ENCODE measurements at regions not wholly inside any gene's neighbourhood (a gene's known extent, or its start where the extent isn't known, plus 50 kb on each side); places are given as distances from the start of the nearest gene placed in this dataset.
A peak's percentile ranks its signal among the peaks of the same experiment; 100 is the strongest.

DNA sequence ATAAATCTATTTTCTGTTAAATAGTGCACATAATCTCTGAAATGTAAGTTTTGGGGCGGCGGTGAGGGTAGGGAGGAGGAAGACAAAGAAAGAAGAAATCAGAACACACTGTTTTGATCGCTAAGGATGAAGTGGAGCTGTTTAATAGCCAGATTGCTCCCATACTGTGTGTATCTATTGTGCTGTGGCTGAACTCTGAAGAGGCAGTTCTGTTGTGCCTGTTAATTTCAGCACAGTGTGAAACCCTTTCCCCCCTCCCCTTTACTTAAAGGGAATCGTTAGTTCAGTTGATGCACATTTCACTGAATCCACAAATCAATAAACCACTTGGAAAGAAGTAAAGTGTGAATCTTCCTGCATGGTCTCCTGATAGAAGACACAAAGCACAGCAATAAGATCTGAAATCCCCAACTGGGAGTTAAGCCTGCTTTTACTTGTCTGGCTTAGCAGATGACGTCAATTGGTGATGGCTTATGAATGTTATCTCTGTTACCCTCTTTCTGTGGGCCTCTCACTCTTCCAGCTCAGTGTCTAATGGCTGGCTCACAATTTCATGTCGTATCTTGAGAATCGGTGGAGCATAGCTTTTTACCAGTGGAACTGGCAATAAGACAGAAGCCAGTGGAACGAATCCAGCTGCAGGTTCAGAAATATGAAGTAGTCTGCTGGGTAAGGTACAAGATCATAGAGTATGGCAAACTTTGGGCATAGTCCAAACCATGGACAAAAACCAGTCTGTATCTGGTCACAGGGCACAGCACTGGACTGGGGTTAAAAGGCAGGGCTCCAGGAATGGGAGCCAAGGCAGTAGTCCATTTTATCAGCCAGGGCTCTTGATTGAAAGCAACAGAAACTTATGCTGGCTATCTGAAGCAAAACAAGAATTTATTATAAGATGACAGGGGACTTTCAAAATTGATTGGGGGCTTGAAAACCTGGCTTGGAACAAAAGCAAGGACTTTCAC lies 413.5 kb upstream of the SEL1L start:
- TF ChIP-seq, protein P1, sequence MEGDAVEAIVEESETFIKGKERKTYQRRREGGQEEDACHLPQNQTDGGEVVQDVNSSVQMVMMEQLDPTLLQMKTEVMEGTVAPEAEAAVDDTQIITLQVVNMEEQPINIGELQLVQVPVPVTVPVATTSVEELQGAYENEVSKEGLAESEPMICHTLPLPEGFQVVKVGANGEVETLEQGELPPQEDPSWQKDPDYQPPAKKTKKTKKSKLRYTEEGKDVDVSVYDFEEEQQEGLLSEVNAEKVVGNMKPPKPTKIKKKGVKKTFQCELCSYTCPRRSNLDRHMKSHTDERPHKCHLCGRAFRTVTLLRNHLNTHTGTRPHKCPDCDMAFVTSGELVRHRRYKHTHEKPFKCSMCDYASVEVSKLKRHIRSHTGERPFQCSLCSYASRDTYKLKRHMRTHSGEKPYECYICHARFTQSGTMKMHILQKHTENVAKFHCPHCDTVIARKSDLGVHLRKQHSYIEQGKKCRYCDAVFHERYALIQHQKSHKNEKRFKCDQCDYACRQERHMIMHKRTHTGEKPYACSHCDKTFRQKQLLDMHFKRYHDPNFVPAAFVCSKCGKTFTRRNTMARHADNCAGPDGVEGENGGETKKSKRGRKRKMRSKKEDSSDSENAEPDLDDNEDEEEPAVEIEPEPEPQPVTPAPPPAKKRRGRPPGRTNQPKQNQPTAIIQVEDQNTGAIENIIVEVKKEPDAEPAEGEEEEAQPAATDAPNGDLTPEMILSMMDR (IDR thresholded peaks at IDR 0.05) = no peak
- no peak for TF ChIP-seq POLR2A (IDR thresholded peaks at IDR 0.05)
- Histone ChIP-seq H3K27me3 (no peaks in the 10 kb centered on the region), H3K36me3 (no peaks in the 10 kb centered on the region), H3K4me1 (no peaks in the 10 kb centered on the region), H3K9me3 (no peaks in the 10 kb centered on the region), H3K27ac (no peak overlapping the region), H3K4me3 (no peak overlapping the region)
- peak; percentile 51 to 89 (median 59) for ATAC-seq
- intact Hi-C loops (cut with DNase I) = no loop called here
- DNase-seq = peak in 1 of 5 donors; percentile 5
- WGBS, 4 donors = 37 to 59% (median 46%) methylated on average over 8 of the region's 8 CpGs

DNA sequence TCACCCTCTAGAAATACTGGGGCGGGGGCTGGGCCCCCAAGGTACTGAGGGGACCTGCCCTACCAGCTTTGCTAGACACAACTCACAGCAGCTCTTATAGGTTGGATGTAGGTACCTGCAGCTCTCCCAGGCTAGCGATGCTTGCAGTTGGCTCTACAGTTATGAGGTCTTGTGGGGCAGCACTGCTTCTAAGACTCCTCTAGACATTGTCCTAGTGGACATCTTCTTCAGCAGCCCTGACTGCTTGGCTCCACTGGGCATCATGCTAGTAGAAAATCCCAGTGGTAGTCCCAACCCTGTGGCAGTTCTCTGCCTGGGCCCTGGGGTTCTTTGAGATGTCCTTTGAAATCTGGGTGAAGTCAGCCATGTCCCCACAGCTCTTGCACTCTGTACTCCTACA lies 419.3 kb upstream of the SEL1L start:
- H3K9me3 ChIP-seq = no peaks in the 10 kb centered on the region
- no peaks in the 10 kb centered on the region for H3K4me1 ChIP-seq
- no peaks in the 10 kb centered on the region for H3K36me3 ChIP-seq
- no peak overlapping the region for H3K27ac ChIP-seq
- H3K27me3 ChIP-seq = no peaks in the 10 kb centered on the region
- 68 to 88% (median 77%) methylated on average over 2 of the region's 2 CpGs for WGBS, 4 donors
- intact Hi-C loops (cut with DNase I) = no loop called here
- no peak overlapping the region for H3K4me3 ChIP-seq
- DNase-seq = no peak
- no peak for TF ChIP-seq POLR2A (IDR thresholded peaks at IDR 0.05)
- TF ChIP-seq, protein P1 (IDR thresholded peaks at IDR 0.05) = no peak
- ATAC-seq = no peak

DNA sequence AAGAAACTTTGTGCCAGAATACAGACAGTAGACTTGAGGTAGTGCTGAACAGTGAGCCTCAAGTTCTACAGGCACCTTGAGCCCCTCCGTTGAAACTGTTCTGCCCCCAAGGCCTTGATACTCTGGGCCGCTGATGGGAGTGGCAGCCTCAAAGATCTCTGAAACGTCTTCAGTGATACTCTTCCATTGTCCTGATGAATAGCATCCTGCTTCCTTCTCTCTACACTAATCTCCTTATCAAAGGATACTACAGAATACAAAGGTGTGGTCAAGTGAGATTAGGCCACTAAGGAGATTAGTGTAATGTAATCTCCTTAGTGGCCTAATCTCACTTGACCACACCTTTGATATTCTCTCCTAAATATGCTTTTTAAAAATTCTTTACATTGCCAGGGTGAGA lies 419.8 kb upstream of the SEL1L start:
- Histone ChIP-seq H3K27ac (no peak overlapping the region), H3K9me3 (no peaks in the 10 kb centered on the region), H3K4me1 (no peaks in the 10 kb centered on the region), H3K36me3 (no peaks in the 10 kb centered on the region), H3K4me3 (no peak overlapping the region), H3K27me3 (no peaks in the 10 kb centered on the region)
- no peak for ATAC-seq
- intact Hi-C loops (cut with DNase I) = no loop called here
- 69 to 77% (median 72%) methylated on average over 3 of the region's 3 CpGs for WGBS, 4 donors
- TF ChIP-seq POLR2A (IDR thresholded peaks at IDR 0.05) = no peak
- TF ChIP-seq, protein P1 (IDR thresholded peaks at IDR 0.05) = no peak
- DNase-seq = no peak

DNA sequence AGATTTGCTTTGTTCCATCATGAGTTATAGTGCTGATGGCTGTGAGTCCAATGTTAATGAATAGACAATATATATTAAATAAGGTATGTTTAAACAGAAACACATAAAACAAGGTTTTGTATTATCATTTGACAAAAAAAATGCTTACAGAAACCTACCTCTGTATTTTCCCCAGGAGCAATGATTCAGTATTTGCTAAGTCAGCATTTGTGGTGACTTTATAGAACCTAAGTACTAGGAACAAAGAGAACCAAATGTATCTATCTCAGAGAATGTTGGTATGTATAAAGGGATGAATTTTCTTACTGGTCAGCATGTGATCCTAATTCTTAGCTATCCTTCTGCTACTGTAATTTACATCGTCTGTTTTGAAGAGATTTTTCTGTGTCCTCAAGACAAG lies 421.5 kb upstream of the SEL1L start:
- H3K9me3 ChIP-seq = no peaks in the 10 kb centered on the region
- TF ChIP-seq, protein P1 (IDR thresholded peaks at IDR 0.05) = no peak
- TF ChIP-seq POLR2A (IDR thresholded peaks at IDR 0.05) = no peak
- no peaks in the 10 kb centered on the region for H3K4me1 ChIP-seq
- H3K27me3 ChIP-seq = no peaks in the 10 kb centered on the region
- H3K27ac ChIP-seq = no peak overlapping the region
- DNase-seq (no peak), ATAC-seq (no peak)
- no peak overlapping the region for H3K4me3 ChIP-seq
- 65 to 79% (median 73%) methylated on average over 1 of the region's 1 CpG for WGBS, 4 donors
- intact Hi-C loops (cut with DNase I) = no loop called here
- no peaks in the 10 kb centered on the region for H3K36me3 ChIP-seq
